WTC11 (cell line): ENCODE measurements at regions not wholly inside any gene's neighbourhood (a gene's known extent, or its start where the extent isn't known, plus 50 kb on each side); places are given as distances from the start of the nearest gene placed in this dataset.

Source experiments
- CBFB ChIP-seq: sonication (generic); formaldehyde crosslinking; IDR thresholded peaks from 2 replicates; pipeline ENCODE4 v1.8.1; 2022; ENCODE audit warnings: mild to moderate bottlenecking, low read depth, missing genetic modification reagents
- CREB1 ChIP-seq: sonication (generic); formaldehyde crosslinking; IDR thresholded peaks from 2 replicates; pipeline ENCODE4 v1.8.0; 2023; ENCODE audit warnings: mild to moderate bottlenecking, missing genetic modification reagents
- GRHL2 ChIP-seq: fragments of 250-450 bp; sonication (Bioruptor Pico); IDR thresholded peaks from 2 replicates; pipeline ENCODE4 v1.8.0; 2022; ENCODE audit warnings: mild to moderate bottlenecking, moderate library complexity; ENCODE audit not compliant: insufficient replicate concordance, severe bottlenecking
- JUN ChIP-seq: sonication (generic); formaldehyde crosslinking; IDR thresholded peaks from 2 replicates; pipeline ENCODE4 v1.8.0; 2023; ENCODE audit warnings: mild to moderate bottlenecking, missing genetic modification reagents
- ZNF138 ChIP-seq: sonication (generic); formaldehyde crosslinking; conservative IDR thresholded peaks from 2 replicates; pipeline ENCODE4 v1.8.1; 2022; ENCODE audit warnings: mild to moderate bottlenecking, moderate library complexity, missing genetic modification reagents
- ZNF671 ChIP-seq: fragments of 250-450 bp; sonication (Bioruptor Pico); IDR thresholded peaks from 2 replicates; pipeline ENCODE4 v1.8.0; 2021; ENCODE audit warnings: mild to moderate bottlenecking
- TF ChIP-seq, protein P1 (sequence below): fragments of 200-600 bp; IDR thresholded peaks from 2 replicates; pipeline ENCODE4 v1.8.0; 2022; ENCODE audit warnings: antibody characterized with exemption
- TF ChIP-seq, protein P2 (sequence below): sonication (generic); formaldehyde crosslinking; IDR thresholded peaks from 2 replicates; pipeline ENCODE4 v1.8.1; 2022; ENCODE audit warnings: mild to moderate bottlenecking, missing genetic modification reagents, moderate library complexity, borderline replicate concordance
- TF ChIP-seq, protein P3 (sequence below): sonication (generic); formaldehyde crosslinking; IDR thresholded peaks from 2 replicates; pipeline ENCODE4 v1.8.1; 2023; ENCODE audit warnings: mild to moderate bottlenecking, missing genetic modification reagents, borderline replicate concordance
- TF ChIP-seq, protein P4 (sequence below): sonication (generic); formaldehyde crosslinking; IDR thresholded peaks from 2 replicates; pipeline ENCODE4 v1.8.0; 2022; ENCODE audit warnings: mild to moderate bottlenecking, missing genetic modification reagents

DNA sequence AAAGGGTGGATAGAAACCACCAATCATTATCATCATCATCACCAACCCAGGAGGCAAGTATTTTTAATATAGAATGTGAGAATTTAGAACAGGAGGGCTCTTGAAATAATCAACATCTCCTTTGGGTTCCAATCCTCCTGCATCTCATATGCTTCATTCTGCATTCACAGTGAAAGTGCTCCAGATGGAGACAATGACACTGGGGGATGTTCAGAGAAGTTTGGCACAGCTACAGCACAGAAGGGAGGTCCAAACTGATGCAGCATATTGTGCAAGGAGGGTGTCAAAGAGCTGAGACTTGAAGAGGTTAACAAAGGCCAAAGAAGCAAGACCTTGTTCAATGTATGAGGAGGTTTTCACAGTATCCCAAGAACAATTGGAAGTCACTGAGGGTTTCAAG, 767.1 kb downstream of the NTRK3 start:
- TF ChIP-seq CREB1 (CRISPR knock-in tag): no peak
- TF ChIP-seq, protein P1, sequence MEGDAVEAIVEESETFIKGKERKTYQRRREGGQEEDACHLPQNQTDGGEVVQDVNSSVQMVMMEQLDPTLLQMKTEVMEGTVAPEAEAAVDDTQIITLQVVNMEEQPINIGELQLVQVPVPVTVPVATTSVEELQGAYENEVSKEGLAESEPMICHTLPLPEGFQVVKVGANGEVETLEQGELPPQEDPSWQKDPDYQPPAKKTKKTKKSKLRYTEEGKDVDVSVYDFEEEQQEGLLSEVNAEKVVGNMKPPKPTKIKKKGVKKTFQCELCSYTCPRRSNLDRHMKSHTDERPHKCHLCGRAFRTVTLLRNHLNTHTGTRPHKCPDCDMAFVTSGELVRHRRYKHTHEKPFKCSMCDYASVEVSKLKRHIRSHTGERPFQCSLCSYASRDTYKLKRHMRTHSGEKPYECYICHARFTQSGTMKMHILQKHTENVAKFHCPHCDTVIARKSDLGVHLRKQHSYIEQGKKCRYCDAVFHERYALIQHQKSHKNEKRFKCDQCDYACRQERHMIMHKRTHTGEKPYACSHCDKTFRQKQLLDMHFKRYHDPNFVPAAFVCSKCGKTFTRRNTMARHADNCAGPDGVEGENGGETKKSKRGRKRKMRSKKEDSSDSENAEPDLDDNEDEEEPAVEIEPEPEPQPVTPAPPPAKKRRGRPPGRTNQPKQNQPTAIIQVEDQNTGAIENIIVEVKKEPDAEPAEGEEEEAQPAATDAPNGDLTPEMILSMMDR: no peak
- TF ChIP-seq, protein P2, sequence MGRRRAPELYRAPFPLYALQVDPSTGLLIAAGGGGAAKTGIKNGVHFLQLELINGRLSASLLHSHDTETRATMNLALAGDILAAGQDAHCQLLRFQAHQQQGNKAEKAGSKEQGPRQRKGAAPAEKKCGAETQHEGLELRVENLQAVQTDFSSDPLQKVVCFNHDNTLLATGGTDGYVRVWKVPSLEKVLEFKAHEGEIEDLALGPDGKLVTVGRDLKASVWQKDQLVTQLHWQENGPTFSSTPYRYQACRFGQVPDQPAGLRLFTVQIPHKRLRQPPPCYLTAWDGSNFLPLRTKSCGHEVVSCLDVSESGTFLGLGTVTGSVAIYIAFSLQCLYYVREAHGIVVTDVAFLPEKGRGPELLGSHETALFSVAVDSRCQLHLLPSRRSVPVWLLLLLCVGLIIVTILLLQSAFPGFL (CRISPR knock-in tag): no peak
- TF ChIP-seq JUN (CRISPR knock-in tag): no peak
- TF ChIP-seq ZNF671: no peak
- TF ChIP-seq, protein P3, sequence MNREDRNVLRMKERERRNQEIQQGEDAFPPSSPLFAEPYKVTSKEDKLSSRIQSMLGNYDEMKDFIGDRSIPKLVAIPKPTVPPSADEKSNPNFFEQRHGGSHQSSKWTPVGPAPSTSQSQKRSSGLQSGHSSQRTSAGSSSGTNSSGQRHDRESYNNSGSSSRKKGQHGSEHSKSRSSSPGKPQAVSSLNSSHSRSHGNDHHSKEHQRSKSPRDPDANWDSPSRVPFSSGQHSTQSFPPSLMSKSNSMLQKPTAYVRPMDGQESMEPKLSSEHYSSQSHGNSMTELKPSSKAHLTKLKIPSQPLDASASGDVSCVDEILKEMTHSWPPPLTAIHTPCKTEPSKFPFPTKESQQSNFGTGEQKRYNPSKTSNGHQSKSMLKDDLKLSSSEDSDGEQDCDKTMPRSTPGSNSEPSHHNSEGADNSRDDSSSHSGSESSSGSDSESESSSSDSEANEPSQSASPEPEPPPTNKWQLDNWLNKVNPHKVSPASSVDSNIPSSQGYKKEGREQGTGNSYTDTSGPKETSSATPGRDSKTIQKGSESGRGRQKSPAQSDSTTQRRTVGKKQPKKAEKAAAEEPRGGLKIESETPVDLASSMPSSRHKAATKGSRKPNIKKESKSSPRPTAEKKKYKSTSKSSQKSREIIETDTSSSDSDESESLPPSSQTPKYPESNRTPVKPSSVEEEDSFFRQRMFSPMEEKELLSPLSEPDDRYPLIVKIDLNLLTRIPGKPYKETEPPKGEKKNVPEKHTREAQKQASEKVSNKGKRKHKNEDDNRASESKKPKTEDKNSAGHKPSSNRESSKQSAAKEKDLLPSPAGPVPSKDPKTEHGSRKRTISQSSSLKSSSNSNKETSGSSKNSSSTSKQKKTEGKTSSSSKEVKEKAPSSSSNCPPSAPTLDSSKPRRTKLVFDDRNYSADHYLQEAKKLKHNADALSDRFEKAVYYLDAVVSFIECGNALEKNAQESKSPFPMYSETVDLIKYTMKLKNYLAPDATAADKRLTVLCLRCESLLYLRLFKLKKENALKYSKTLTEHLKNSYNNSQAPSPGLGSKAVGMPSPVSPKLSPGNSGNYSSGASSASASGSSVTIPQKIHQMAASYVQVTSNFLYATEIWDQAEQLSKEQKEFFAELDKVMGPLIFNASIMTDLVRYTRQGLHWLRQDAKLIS (CRISPR knock-in tag): no peak
- TF ChIP-seq ZNF138 (CRISPR knock-in tag): no peak
- TF ChIP-seq GRHL2 (CRISPR knock-in tag): no peak
- TF ChIP-seq CBFB (CRISPR knock-in tag): no peak
- TF ChIP-seq, protein P4, sequence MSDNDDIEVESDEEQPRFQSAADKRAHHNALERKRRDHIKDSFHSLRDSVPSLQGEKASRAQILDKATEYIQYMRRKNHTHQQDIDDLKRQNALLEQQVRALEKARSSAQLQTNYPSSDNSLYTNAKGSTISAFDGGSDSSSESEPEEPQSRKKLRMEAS: no peak
